HG02884 (cell line): ENCODE measurements at regions not wholly inside any gene's neighbourhood (a gene's known extent, or its start where the extent isn't known, plus 50 kb on each side); places are given as distances from the start of the nearest gene placed in this dataset.

Experiments
- ATAC-seq: cut with Tn5 transposase; IDR thresholded peaks from one replicate; pipeline ENCODE4 v1.9.1; 2021; ENCODE audit warnings: mild to moderate bottlenecking, moderate library complexity; ENCODE audit not compliant: unreplicated experiment

DNA sequence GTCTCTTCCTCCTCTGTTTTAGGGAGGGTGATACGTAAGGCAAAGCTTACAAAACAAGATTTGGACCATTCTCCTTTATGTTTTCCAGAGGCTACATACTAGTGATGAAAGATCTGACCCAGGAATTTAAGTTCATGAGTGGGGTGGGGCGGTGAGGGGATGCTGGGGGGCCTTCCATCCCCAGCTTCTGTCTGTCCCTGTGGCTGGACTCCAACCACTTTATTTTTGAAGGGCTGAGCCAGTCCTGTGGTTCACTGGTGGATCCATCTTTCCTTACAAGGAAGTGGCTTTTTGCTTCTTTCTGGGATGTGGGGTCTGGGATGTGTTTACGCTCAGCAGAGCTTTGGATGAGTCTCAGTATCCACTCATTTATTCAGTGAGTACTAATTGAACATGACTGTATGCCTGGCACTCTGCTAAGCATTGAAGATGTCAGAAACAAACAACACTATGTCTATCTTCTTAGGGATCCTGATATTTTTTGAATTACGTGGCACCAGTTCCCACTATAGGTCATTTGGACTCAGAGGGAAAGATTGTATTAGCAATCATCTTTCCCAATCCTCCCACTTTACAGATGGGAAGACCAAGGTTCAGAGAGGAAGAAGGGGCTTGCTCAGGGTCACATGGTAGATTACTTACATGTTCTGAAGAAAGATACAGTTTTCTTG, 291.8 kb upstream of the TBX3 start:
- no peak for ATAC-seq

GRCh38 chr12:114974826-114975639, 291.1 kb upstream of the TBX3 start:
- no peak for ATAC-seq

DNA sequence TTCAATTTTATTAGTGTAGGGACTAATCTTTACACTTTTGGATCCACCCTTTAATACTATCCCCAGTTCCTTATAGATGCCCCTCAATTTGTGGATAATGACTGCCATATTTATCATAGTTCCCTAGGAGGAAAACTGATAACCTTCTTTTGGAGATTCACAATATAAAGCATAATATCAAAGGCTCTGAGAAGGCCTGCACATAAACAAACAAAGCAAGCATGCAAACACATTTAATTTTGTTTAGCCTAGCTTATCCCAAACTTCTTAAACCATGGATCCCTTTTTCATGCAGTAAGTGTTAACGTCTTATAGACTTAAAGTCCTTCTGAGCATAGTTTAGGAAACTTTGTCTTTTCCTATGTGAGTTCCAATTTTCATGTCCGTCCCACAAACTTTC, 290.4 kb upstream of the TBX3 start:
- no peak for ATAC-seq

GRCh38 chr12:114968727-114969126, 284.8 kb upstream of the TBX3 start:
- ATAC-seq = no peak

DNA sequence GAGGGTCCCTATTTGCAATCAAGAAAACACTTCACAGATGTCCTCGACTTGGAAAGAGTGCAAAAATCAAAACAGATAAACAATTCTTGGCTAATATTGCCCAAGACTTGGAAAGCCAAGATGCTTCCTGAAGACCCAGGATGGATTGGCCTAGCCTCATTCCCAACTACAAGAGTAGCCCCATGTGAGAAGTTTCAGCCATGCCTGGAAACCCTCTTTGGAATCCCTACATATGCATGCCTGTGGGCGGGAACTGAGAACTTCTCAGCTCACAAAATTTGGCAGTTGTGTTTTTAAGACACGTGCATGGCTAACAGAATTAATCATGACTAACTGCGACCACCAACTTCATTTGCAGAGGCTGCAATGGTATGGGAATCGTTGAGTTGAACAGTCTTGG, 283.2 kb upstream of the TBX3 start:
- no peak for ATAC-seq

- ATAC-seq = no peak
Observed at GRCh38 chr12:114964841-114965240, 280.9 kb upstream of the TBX3 start.

DNA sequence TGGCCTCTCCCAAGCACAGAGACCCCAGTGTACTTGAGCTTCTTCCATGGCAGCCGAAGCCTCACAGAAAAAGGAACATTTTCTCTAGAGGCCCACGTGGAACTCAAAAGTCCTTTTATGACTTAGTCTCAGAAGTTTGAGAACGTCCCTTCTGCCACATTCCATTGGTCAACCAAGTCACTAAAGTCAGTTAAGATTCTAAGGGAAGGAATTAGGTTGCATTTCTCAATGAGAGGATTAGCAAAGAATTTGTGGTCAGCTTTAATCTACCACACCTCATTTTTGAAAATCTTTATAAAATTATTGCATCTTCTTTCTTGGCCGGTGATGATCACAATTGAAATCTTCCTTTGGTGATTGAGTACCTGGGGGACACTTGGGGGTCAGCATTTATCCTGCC, 279.9 kb upstream of the TBX3 start:
- no peak for ATAC-seq

DNA sequence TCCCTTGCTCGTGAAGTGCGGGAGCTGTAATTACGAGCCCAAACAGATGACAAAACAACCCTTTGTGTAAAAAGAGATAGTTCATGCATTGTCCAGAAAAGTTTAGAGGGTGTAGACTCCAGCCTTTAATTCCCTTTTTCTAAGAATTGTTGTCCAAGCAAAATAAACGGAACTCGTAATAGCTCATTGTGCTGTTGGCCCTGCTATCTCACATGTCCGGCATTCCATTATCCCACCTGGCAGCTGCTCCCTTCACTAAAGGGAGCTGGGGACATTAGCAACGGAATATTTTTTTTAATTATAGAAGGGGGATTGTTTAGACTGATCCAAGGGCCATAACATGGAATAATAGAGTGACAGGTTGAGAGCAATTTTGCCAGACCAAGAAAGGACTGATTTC, 277.5 kb upstream of the TBX3 start:
- no peak for ATAC-seq

DNA sequence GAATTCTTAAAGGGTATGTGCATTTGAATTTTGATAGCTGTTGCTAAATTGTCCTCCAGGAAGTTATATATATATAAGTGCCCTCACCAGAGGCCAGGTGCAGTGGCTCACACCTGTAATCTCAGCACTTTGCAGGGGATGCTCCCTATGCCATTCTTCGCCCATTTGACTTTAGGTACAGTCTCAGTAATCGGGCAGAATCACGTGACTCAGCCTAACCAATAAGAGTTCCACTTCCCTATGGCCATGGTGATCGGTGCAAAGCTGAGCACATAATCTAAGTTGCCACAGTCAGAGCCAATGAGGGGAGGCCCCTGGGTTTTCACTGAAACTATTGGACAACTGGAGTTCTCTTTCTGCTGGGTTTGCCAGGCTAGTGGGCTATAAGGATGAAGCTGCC, 274.6 kb upstream of the TBX3 start:
- no peak for ATAC-seq

DNA sequence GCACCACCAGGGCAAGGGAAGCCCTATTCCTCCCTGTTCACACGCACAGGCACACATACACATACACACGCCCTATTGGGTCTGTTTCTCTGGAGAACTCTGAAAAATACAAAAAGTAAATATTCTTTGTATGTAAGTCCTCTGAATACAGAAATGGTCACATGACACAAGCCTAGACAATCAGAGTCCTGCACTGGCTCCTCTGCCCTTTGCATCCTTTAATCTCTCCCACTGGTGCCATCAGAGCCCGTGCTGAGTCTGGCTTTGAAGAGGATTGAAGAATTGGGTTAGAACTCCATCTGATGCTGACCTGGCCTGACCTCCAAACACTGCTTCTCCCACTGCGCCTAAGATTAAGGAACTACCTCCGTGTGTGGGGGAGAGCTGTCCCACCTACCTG, 273.2 kb upstream of the TBX3 start:
- no peak for ATAC-seq

- no peak for ATAC-seq
Observed at GRCh38 chr12:114955414-114956014, 271.5 kb upstream of the TBX3 start.

DNA sequence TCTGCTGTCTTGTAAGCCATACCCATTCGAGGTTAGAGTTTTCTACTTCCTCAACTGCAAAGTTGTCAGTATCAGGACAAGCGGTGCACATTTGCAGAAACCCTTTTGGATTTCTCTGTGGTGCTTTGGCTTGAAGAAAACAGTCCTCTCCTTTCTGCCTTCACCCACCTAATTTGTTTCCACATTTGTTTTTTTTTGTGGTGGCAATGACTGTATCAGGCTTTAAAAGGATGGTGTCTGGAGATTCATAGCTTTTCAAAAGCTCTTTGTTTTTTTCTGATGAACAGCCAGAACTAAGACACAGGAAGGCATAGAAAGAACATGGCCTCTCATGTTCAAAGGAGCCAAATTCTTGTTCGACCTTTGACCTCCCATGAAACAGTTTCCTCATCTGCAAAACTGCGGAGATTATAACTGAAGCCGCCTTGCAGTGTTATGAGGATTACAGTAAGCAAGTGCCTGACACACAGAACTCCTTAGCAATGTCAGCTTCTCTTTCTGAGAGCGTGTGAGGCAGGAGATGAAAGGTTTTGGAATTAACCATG, 270.6 kb upstream of the TBX3 start:
- ATAC-seq = no peak

DNA sequence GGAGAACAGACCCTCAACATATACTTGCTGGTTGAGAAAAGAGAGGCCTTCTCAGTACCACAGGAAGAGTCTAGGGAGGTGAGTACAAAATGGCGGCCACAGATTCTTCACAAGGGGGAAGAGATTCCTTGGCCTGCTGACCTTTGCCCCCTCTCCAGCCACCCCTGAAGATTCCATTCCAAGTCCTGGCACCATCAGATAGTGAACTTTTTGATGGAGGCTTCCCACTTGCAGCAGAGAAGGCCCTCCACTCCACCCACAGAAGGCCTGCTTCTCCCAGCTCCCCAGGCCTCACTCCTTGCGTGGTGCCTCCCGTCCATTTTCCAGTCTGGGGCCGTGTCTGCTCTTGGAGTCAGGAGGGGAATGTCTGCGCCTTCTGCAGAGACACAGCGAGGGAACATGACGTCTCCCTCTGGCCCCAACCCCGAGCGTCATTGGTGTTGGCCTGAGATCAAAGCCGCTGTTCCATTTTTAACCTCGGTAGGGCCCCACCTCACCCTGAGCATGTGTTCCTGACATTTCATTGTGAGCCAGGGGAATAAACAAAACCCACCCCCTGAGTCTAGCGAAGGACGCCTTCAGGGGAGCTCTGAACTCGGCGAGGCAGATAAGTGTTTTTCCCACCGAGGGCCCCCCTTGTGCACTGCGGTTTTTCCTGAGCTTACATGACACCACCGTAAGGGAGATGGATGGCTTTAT, 268.7 kb upstream of the TBX3 start:
- no peak for ATAC-seq

DNA sequence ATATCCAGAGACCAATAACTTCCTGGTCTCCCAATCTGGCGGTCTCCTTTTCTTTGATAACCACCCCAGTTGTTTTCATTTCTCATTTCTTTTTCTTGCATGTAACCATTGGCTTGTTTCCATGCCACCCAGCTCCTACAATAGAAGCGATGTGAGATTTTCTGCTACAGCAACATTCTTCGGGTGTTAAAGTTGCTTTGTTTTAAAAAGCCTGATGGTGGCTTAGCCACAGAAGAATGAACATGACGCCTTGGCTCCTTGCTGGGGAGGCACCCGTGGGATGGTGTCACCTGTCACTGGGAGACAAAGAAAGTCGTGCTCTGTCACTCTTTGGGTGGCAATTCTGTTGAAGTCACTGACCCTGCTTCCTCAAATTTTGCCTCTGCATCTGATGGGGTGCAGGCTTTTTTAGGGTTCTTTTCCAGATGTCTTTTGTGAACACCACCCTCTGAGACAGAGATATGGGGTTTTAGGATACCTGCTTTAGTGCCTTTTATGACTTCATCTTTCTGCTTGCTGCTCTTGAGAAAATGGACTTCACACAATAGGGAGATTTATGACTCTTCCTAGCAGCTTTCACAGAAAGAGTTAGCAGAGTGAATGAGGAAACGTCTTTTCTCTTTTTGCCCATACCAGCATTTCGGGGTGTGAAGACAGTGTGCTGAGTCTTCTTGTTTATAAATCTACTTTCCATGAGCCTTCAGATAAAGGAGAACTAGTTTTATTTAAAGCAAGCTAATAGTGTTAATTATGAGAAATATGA, 265.3 kb upstream of the TBX3 start:
- no peak for ATAC-seq

DNA sequence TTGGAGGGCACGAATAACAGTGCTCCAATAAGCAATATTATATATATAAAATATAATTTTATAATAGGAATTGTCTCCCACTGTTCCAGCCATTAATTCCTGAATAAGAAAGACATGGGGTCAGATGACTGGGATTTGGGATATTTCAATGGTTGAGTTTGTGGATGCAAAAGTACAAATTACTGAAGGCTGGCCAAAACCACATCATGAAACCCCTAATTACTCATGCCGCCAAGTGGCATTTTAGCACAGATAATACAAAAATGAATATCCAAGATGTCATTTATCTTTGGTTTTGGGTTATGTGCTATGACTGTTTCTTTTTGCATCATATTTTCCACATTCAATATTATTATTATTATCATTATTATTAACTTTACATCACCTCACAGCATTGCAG, 261.4 kb upstream of the TBX3 start:
- ATAC-seq = no peak

GRCh38 chr12:114944736-114945135, 260.8 kb upstream of the TBX3 start:
- ATAC-seq = no peak

DNA sequence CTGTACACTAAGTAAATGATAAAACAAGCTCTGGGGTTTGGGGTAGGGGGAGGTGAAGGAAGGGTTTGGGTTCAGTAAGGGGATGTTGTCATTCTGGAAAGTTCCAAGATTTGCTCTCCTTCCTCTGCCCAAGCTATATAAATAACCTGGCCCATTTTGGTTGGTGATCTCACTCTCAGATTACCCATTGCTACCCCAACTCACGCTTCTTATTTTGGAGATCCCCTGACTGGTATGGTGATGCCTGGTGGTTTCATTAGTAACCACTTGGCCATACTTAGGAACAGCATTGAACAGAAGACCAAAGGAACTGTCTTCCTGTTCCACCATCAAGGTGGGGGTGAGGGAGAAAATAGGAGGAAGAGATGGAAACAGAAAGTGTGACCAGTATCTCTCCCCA, 259.6 kb upstream of the TBX3 start:
- no peak for ATAC-seq

DNA sequence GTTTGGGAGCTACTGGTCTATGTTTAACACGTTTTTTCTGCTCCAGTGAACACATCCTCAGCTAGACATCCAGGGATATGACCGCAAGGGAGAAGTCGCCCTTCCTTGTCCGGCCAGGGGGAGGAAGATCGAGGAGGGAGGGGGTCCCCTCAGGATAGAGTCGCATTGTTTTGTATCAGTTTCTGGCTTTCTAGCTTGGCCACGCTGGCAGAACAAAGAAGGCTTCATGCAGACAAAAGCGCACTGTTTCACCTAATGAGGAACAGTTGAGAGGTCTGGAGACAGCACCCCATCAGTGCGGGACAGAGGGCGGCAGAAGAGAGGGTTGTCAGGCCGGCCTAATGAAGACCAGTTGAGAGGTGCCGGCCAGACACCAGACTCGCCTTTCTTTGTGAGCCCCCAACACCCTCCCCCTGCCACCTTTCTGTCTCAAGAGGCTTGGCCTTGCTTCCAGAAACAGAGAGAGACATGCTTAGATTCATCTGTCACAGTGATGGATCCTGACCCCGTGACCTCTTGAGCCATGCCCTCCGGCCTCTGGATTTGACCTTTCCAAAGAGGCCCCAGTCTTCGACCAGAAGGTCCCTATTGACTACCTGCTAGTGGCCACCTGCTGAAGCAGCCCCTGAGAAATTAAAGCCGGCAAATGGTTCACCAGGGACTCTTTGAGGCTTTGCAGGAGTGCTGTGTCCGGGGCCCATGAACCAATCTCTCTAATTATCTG, 254.7 kb upstream of the TBX3 start:
- ATAC-seq = no peak

DNA sequence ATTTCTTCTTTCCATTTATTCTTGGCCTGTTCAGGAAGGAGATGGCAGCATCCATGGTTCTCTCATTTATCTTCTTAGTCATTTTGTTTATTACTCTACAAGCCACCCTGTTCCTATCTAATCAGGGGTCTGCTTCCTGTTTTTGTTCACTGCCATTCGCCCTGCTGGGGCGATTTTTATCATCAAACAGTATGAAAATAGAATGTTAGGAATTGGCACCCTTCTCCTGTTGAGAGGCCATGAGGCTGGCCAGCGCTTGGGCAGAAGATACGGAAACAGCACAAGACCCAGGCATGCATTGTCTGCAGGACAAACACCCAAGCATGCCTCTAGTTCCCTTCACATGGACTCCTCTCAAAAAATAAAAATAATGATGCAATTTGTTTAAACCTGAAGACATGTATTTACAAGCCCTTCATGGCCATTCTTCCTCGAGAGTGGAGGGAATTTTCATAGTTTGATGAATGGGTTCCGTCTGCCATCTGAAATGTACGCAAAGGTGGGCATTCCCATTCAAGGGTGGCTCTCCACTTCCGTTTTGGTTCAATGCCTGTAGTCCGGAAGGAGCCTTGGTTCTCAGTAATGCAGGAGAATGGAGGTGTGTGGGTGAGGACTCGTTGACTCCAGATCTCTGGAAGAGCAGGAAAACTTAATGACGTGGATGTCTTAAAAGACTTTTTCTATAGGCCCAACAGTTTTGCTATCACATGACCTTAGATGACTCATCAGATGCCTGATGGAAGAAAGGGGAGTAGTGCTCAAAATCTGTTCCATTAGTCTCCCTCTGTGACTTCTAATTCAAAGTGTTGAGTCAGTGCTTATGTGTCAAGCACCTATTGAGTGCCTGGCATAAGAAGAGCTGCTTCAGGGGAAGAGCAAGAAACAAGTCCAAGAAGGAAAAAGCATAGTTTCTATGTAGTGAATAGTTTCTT, 252.4 kb upstream of the TBX3 start:
- no peak for ATAC-seq
